ENCODE measurements at regions not wholly inside any gene's neighbourhood (a gene's known extent, or its start where the extent isn't known, plus 50 kb on each side); places are given as distances from the start of the nearest gene placed in this dataset.

GRCh38 chr1:83131692-83131955, 867.3 kb downstream of the TTLL7 start:
- TF ChIP-seq CTCF (IDR thresholded peaks at IDR 0.05; ENCODE audit: low read depth, low read length, poor library complexity, severe bottlenecking) (no peak), EZH2phosphoT487 (IDR thresholded peaks at IDR 0.05; ENCODE audit: borderline replicate concordance, low read length) (no peak)
